ENCODE measurements at regions not wholly inside any gene's neighbourhood (a gene's known extent, or its start where the extent isn't known, plus 50 kb on each side); places are given as distances from the start of the nearest gene placed in this dataset.
A peak's percentile ranks its signal among the peaks of the same experiment; 100 is the strongest.

DNA sequence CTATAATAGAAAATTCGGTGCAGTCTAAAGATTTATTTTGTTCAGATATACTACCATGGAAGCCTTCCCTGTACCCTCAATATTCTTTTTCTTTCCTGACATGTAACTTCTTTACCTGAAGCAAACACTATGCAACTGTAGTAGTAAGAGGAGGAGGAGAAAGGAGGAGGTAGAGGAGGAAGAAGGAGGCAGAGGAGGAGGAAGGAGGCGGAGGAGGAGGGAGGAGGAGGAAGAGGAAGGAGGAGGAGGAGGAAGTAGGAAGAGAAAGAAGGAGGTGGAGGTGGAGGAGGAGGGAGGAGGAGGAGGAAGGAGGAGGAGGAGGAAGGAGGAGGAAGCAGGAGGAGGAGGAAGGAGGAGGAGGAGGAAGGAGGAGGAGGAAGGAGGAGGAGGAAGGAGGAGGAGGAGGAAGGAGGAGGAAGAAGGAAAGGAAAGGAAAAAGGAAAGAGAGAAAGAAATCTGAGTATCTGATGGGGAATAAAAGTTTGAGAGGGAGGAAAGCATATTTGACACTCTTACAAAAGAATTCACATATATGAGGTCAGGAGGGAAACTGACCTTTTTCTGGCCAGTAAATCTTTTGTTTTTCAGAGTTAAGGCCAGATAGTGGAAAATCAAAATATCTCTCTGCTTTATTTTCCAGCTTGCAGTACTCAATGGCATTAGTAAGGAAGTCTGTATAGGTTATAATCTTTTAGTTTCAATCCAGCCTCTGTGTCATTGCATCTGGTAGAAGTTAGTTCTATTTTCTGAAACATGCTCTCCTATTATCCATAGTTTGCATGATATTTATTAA is 114.5 kb upstream of the LPAR1 start:
- no peak for DNase-seq (ENCODE audit: low read depth in 4 of 6, low spot score in 6 of 6)
- Histone ChIP-seq H3K27me3 (ENCODE audit: control insufficient read depth, insufficient read depth, low read length) (no peaks in the 10 kb centered on the region), H3K9me3 (ENCODE audit: control insufficient read depth, insufficient read depth, low read length) (no peaks in the 10 kb centered on the region), H3K27ac (ENCODE audit: low read depth, low read length) (no peak overlapping the region), H3K36me3 (ENCODE audit: control insufficient read depth, insufficient read depth, low read length) (no peaks in the 10 kb centered on the region), H3K4me1 (ENCODE audit: control insufficient read depth, insufficient read depth, low read length) (no peaks in the 10 kb centered on the region), H3K4me3 (ENCODE audit: low read depth, low read length) (no peak overlapping the region)
- no CpG with 5 or more reads among the region's 2 CpGs for WGBS (ENCODE audit: insufficient coverage)

GRCh38 chr9:111151537-111151936 is 113.3 kb upstream of the LPAR1 start:
- Histone ChIP-seq H3K27me3 (ENCODE audit: control insufficient read depth, insufficient read depth, low read length) (no peaks in the 10 kb centered on the region), H3K9me3 (ENCODE audit: control insufficient read depth, insufficient read depth, low read length) (no peaks in the 10 kb centered on the region), H3K4me3 (ENCODE audit: low read depth, low read length) (no peak overlapping the region), H3K4me1 (ENCODE audit: control insufficient read depth, insufficient read depth, low read length) (no peaks in the 10 kb centered on the region), H3K27ac (ENCODE audit: low read depth, low read length) (no peak overlapping the region), H3K36me3 (ENCODE audit: control insufficient read depth, insufficient read depth, low read length) (no peaks in the 10 kb centered on the region)
- DNase-seq (ENCODE audit: low read depth in 4 of 6, low spot score in 6 of 6) = no peak
- WGBS (ENCODE audit: insufficient coverage) = no CpG with 5 or more reads among the region's 1 CpG

DNA sequence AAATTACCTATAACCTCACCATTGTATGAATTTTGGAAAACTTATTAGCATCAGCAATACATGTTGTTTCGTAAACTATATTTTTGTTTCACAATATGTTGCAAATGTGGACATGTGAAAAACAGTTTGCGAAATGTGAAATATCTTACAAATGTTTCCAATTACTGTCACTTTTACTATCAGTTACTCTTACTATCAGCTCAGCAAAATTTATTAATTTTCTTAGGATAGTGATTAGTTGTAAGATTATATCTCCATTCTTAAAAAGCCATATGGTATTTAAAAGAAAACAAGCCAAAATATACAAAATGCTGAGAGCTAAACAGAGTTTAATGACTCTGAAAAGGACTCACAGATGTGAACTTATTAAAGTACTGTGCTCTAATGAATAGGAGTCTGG is 111.9 kb upstream of the LPAR1 start:
- no peak overlapping the region for H3K27ac ChIP-seq (ENCODE audit: low read depth, low read length)
- H3K4me3 ChIP-seq (ENCODE audit: low read depth, low read length) = no peak overlapping the region
- no peaks in the 10 kb centered on the region for H3K9me3 ChIP-seq (ENCODE audit: control insufficient read depth, insufficient read depth, low read length)
- no peaks in the 10 kb centered on the region for H3K4me1 ChIP-seq (ENCODE audit: control insufficient read depth, insufficient read depth, low read length)
- peak in 1 of 6 donors; percentile 8 for DNase-seq (ENCODE audit: low read depth in 4 of 6, low spot score in 6 of 6)
- no peaks in the 10 kb centered on the region for H3K36me3 ChIP-seq (ENCODE audit: control insufficient read depth, insufficient read depth, low read length)
- no CpG with 5 or more reads among the region's 2 CpGs for WGBS (ENCODE audit: insufficient coverage)
- H3K27me3 ChIP-seq (ENCODE audit: control insufficient read depth, insufficient read depth, low read length) = no peaks in the 10 kb centered on the region

- Histone ChIP-seq H3K27me3 (ENCODE audit: control insufficient read depth, insufficient read depth, low read length) (no peaks in the 10 kb centered on the region), H3K4me3 (ENCODE audit: low read depth, low read length) (no peak overlapping the region), H3K4me1 (ENCODE audit: control insufficient read depth, insufficient read depth, low read length) (no peaks in the 10 kb centered on the region), H3K27ac (ENCODE audit: low read depth, low read length) (no peak overlapping the region), H3K36me3 (ENCODE audit: control insufficient read depth, insufficient read depth, low read length) (no peaks in the 10 kb centered on the region), H3K9me3 (ENCODE audit: control insufficient read depth, insufficient read depth, low read length) (no peaks in the 10 kb centered on the region)
- WGBS (ENCODE audit: insufficient coverage) = 96% methylated on average over 3 of the region's 5 CpGs
- no peak for DNase-seq (ENCODE audit: low read depth in 4 of 6, low spot score in 6 of 6)
Measured at GRCh38 chr9:111149018-111149759, 110.9 kb upstream of the LPAR1 start.

- no peaks in the 10 kb centered on the region for H3K27me3 ChIP-seq (ENCODE audit: control insufficient read depth, insufficient read depth, low read length)
Measured at GRCh38 chr9:111148052-111149017, 110.1 kb upstream of the LPAR1 start.

GRCh38 chr9:111147041-111147440 is 108.8 kb upstream of the LPAR1 start:
- Histone ChIP-seq H3K4me3 (ENCODE audit: low read depth, low read length) (no peak overlapping the region), H3K36me3 (ENCODE audit: control insufficient read depth, insufficient read depth, low read length) (no peaks in the 10 kb centered on the region), H3K4me1 (ENCODE audit: control insufficient read depth, insufficient read depth, low read length) (no peaks in the 10 kb centered on the region), H3K9me3 (ENCODE audit: control insufficient read depth, insufficient read depth, low read length) (no peaks in the 10 kb centered on the region), H3K27me3 (ENCODE audit: control insufficient read depth, insufficient read depth, low read length) (no peaks in the 10 kb centered on the region), H3K27ac (ENCODE audit: low read depth, low read length) (no peak overlapping the region)
- WGBS (ENCODE audit: insufficient coverage) = 78% methylated on average over 1 of the region's 3 CpGs
- DNase-seq (ENCODE audit: low read depth in 4 of 6, low spot score in 6 of 6) = no peak

More at GRCh38 chr9:111148052-111149017, 110.1 kb upstream of the LPAR1 start:
- no peak overlapping the region for H3K4me3 ChIP-seq (ENCODE audit: low read depth, low read length)
- no peaks in the 10 kb centered on the region for H3K9me3 ChIP-seq (ENCODE audit: control insufficient read depth, insufficient read depth, low read length)
- no peak for DNase-seq (ENCODE audit: low read depth in 4 of 6, low spot score in 6 of 6)
- no peaks in the 10 kb centered on the region for H3K36me3 ChIP-seq (ENCODE audit: control insufficient read depth, insufficient read depth, low read length)
- WGBS (ENCODE audit: insufficient coverage) = 95% methylated on average over 3 of the region's 10 CpGs
- no peak overlapping the region for H3K27ac ChIP-seq (ENCODE audit: low read depth, low read length)
- H3K4me1 ChIP-seq (ENCODE audit: control insufficient read depth, insufficient read depth, low read length) = no peaks in the 10 kb centered on the region

DNA sequence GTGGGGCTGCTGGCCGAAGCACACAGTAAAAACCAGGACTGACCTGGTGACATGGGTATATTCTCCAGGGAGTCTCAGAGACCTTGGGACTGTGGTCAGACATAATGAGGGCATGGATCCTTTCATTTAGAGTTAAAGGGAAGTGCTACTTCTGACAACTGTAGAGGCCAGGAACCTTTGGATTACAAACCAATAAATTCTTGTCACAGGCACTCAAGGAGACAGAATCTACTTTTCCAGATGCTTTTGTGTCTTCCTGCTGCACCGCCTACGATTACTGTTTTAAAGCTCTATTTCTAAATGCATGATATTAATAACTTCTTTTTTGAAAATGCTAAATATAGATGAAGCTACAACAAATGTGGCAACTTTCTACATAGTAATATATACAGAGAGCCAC is 106.5 kb upstream of the LPAR1 start:
- Histone ChIP-seq H3K36me3 (ENCODE audit: control insufficient read depth, insufficient read depth, low read length) (no peaks in the 10 kb centered on the region), H3K4me1 (ENCODE audit: control insufficient read depth, insufficient read depth, low read length) (no peaks in the 10 kb centered on the region), H3K27ac (ENCODE audit: low read depth, low read length) (no peak overlapping the region), H3K4me3 (ENCODE audit: low read depth, low read length) (no peak overlapping the region), H3K27me3 (ENCODE audit: control insufficient read depth, insufficient read depth, low read length) (no peaks in the 10 kb centered on the region), H3K9me3 (ENCODE audit: control insufficient read depth, insufficient read depth, low read length) (no peaks in the 10 kb centered on the region)
- 80% methylated on average over 1 of the region's 3 CpGs for WGBS (ENCODE audit: insufficient coverage)
- DNase-seq (ENCODE audit: low read depth in 4 of 6, low spot score in 6 of 6) = no peak

- Histone ChIP-seq H3K4me3 (ENCODE audit: low read depth, low read length) (no peak overlapping the region), H3K27me3 (ENCODE audit: control insufficient read depth, insufficient read depth, low read length) (no peaks in the 10 kb centered on the region), H3K36me3 (ENCODE audit: control insufficient read depth, insufficient read depth, low read length) (no peaks in the 10 kb centered on the region), H3K9me3 (ENCODE audit: control insufficient read depth, insufficient read depth, low read length) (no peaks in the 10 kb centered on the region), H3K4me1 (ENCODE audit: control insufficient read depth, insufficient read depth, low read length) (no peaks in the 10 kb centered on the region), H3K27ac (ENCODE audit: low read depth, low read length) (no peak overlapping the region)
- no CpG with 5 or more reads among the region's 2 CpGs for WGBS (ENCODE audit: insufficient coverage)
- no peak for DNase-seq (ENCODE audit: low read depth in 4 of 6, low spot score in 6 of 6)
Measured at GRCh38 chr9:111136180-111136579, 97.9 kb upstream of the LPAR1 start.

DNA sequence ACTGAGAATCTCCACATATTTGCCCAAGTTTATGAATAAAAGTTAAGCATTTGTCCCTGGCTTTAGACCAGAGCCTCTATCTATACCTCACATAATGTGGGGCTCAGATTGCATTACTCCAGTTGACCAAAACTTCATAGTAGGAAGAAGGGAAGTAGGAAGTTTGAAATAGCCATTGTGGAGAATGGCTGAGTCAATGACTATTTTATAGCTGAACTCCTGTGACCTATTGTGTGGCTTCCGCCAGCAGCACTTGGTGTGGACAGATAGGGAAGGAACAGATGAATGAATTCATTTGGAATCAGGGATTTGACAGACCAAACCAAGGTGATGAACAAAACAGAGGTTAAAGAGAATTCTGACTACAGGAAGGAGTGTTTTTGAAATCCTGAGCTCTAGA is 92.9 kb upstream of the LPAR1 start:
- no peaks in the 10 kb centered on the region for H3K27me3 ChIP-seq (ENCODE audit: control insufficient read depth, insufficient read depth, low read length)
- DNase-seq (ENCODE audit: low read depth in 4 of 6, low spot score in 6 of 6) = no peak
- 83% methylated on average over 1 of the region's 1 CpG for WGBS (ENCODE audit: insufficient coverage)

More for the DNA sequence above, 92.9 kb upstream of the LPAR1 start:
- H3K4me1 ChIP-seq (ENCODE audit: control insufficient read depth, insufficient read depth, low read length) = no peaks in the 10 kb centered on the region
- H3K27ac ChIP-seq (ENCODE audit: low read depth, low read length) = no peak overlapping the region
- no peak overlapping the region for H3K4me3 ChIP-seq (ENCODE audit: low read depth, low read length)
- no peaks in the 10 kb centered on the region for H3K36me3 ChIP-seq (ENCODE audit: control insufficient read depth, insufficient read depth, low read length)
- no peaks in the 10 kb centered on the region for H3K9me3 ChIP-seq (ENCODE audit: control insufficient read depth, insufficient read depth, low read length)
